ENCODE measurements at regions not wholly inside any gene's neighbourhood (a gene's known extent, or its start where the extent isn't known, plus 50 kb on each side); places are given as distances from the start of the nearest gene placed in this dataset.

DNA sequence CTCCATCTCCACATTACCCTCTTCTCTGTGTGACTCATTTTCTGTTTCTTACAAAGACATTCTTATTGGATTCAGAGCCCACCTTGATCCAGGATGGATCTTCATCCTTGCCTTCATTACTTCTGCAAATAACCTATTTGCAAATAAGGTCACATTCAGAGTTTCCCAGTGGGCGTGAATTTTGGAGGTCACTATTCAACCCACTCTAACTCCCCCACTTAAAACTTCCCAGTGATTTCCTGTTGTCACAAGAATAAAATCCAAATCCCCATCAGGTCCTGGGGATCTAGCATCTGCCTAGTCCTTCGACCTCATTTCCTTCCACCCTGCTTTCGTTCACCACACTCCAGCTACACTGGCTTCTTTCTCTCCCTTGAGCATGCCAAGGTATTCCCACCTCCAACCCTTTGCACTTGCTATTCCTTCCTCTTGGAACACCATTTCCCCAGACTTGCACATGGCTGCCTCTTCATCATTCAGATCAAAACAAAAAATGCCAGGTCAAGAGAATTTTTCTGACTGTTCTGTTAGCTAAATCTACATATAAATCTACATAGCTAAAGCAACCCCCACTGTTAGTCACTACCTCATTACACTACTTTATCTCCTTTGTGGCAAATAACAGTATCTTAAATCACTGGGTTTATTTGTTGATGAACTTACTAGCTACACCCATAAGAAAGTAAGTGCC, 187.2 kb downstream of the TOMM20 start:
- no peaks in the 10 kb centered on the region for H3K36me3 ChIP-seq (replicated peaks in 1 of 2; ENCODE audit: control insufficient read depth in 1 of 2, insufficient read depth in 2 of 2, low read length in 2 of 2)
- H3K4me3 Mint-ChIP-seq, result no peak overlapping the region
- H3K9me3 Mint-ChIP-seq, result peaks cover 5 to 17% (median 11%) of the 10 kb centered on the region in 7 donors
- H3K4me2 ChIP-seq (replicated peaks; ENCODE audit: extremely low read depth, low read length, poor library complexity, severe bottlenecking), result no peak overlapping the region
- H3K27me3 Mint-ChIP-seq (ENCODE audit: low read depth in 3 of 3), result peaks cover 0 to 3% (median 0%) of the 10 kb centered on the region in 3 donors
- H3K9ac ChIP-seq (ENCODE audit: insufficient read depth, low read length, poor library complexity, severe bottlenecking), result no peak overlapping the region
- no peaks in the 10 kb centered on the region for H3K27me3 ChIP-seq (ENCODE audit: control insufficient read depth in 2 of 2, insufficient read depth in 2 of 2, low read length in 2 of 2)
- intact Hi-C loops (cut with micrococcal nuclease), result no loop called here
- H3K4me1 ChIP-seq (ENCODE audit: control insufficient read depth in 1 of 2, insufficient read depth in 2 of 2, low read length in 2 of 2), result peaks cover 53 to 57% of the 10 kb centered on the region in 2 donors
- H3K36me3 Mint-ChIP-seq, result peaks cover 0 to 4% of the 10 kb centered on the region in 2 donors
- no peaks in the 10 kb centered on the region for H3K79me2 ChIP-seq (ENCODE audit: insufficient read depth, low read length)
- peaks cover 13 to 25% of the 10 kb centered on the region in 2 donors for H3K9me3 ChIP-seq (replicated peaks in 1 of 2; ENCODE audit: control insufficient read depth in 1 of 2, insufficient read depth in 1 of 2, low read length in 2 of 2)
- H2AFZ ChIP-seq (ENCODE audit: insufficient read depth, low read depth, low read length, poor library complexity, severe bottlenecking), result no peak overlapping the region
- TF ChIP-seq, protein P1, sequence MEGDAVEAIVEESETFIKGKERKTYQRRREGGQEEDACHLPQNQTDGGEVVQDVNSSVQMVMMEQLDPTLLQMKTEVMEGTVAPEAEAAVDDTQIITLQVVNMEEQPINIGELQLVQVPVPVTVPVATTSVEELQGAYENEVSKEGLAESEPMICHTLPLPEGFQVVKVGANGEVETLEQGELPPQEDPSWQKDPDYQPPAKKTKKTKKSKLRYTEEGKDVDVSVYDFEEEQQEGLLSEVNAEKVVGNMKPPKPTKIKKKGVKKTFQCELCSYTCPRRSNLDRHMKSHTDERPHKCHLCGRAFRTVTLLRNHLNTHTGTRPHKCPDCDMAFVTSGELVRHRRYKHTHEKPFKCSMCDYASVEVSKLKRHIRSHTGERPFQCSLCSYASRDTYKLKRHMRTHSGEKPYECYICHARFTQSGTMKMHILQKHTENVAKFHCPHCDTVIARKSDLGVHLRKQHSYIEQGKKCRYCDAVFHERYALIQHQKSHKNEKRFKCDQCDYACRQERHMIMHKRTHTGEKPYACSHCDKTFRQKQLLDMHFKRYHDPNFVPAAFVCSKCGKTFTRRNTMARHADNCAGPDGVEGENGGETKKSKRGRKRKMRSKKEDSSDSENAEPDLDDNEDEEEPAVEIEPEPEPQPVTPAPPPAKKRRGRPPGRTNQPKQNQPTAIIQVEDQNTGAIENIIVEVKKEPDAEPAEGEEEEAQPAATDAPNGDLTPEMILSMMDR (IDR thresholded peaks at IDR 0.05), result no peak
- H3K27ac Mint-ChIP-seq, result no peak overlapping the region
- no peak overlapping the region for H3K27ac ChIP-seq (ENCODE audit: low read depth in 1 of 2, low read length in 2 of 2)
- no peaks in the 10 kb centered on the region for H4K20me1 ChIP-seq (ENCODE audit: insufficient read depth, low read length)
- peaks cover 54% of the 10 kb centered on the region for H3K4me1 Mint-ChIP-seq
- no peak overlapping the region for H3K4me3 ChIP-seq (replicated peaks in 1 of 3; ENCODE audit: low read depth in 2 of 3, low read length in 3 of 3)
- no peak for DNase-seq
- 85% methylated on average over 3 of the region's 3 CpGs for WGBS (ENCODE audit: insufficient coverage)

DNA sequence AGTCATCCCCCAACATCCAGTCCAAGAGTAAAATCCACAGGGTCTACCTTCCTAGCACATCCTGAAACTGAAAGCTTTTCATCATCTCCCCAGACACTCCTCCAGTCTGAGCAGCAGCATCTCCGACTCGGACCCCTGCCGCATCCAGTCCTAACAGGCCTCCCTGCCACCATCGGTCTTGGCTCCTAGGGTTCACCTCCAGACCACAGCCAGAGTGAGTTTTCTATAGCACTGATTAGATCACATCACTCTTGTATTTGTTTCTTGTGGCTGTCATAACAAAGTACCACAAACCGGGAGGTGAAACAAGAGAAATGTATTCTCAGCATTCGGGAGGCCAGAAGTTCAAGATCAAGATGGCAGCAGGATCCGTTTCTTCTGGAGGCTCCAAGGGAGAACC, 187.8 kb downstream of the TOMM20 start:
- Mint-ChIP-seq H3K27ac (no peak overlapping the region), H3K4me3 (no peak overlapping the region), H3K27me3 (ENCODE audit: low read depth in 3 of 3) (peaks cover 0 to 3% (median 0%) of the 10 kb centered on the region in 3 donors), H3K36me3 (peaks cover 0 to 4% of the 10 kb centered on the region in 2 donors), H3K9me3 (peaks cover 5 to 17% (median 11%) of the 10 kb centered on the region in 7 donors), H3K4me1 (peaks cover 54% of the 10 kb centered on the region)
- Histone ChIP-seq H3K4me1 (ENCODE audit: control insufficient read depth in 1 of 2, insufficient read depth in 2 of 2, low read length in 2 of 2) (peaks cover 53 to 60% of the 10 kb centered on the region in 2 donors), H4K20me1 (ENCODE audit: insufficient read depth, low read length) (no peaks in the 10 kb centered on the region), H3K9ac (ENCODE audit: insufficient read depth, low read length, poor library complexity, severe bottlenecking) (no peak overlapping the region), H3K27ac (ENCODE audit: low read depth in 1 of 2, low read length in 2 of 2) (no peak overlapping the region), H3K36me3 (replicated peaks in 1 of 2; ENCODE audit: control insufficient read depth in 1 of 2, insufficient read depth in 2 of 2, low read length in 2 of 2) (no peaks in the 10 kb centered on the region), H2AFZ (ENCODE audit: insufficient read depth, low read depth, low read length, poor library complexity, severe bottlenecking) (no peak overlapping the region), H3K27me3 (ENCODE audit: control insufficient read depth in 2 of 2, insufficient read depth in 2 of 2, low read length in 2 of 2) (no peaks in the 10 kb centered on the region), H3K4me3 (replicated peaks in 1 of 3; ENCODE audit: low read depth in 2 of 3, low read length in 3 of 3) (no peak overlapping the region), H3K9me3 (replicated peaks in 1 of 2; ENCODE audit: control insufficient read depth in 1 of 2, insufficient read depth in 1 of 2, low read length in 2 of 2) (peaks cover 13 to 25% of the 10 kb centered on the region in 2 donors), H3K4me2 (replicated peaks; ENCODE audit: extremely low read depth, low read length, poor library complexity, severe bottlenecking) (no peak overlapping the region), H3K79me2 (ENCODE audit: insufficient read depth, low read length) (no peaks in the 10 kb centered on the region)
- 100% methylated on average over 5 of the region's 7 CpGs for WGBS (ENCODE audit: insufficient coverage)
- DNase-seq, result no peak
- intact Hi-C loops (cut with micrococcal nuclease), result no loop called here
- TF ChIP-seq, protein P1 (IDR thresholded peaks at IDR 0.05), result no peak

All from CD14-positive monocyte (primary cell).